ENCODE measurements at regions not wholly inside any gene's neighbourhood (a gene's known extent, or its start where the extent isn't known, plus 50 kb on each side); places are given as distances from the start of the nearest gene placed in this dataset.

DNA sequence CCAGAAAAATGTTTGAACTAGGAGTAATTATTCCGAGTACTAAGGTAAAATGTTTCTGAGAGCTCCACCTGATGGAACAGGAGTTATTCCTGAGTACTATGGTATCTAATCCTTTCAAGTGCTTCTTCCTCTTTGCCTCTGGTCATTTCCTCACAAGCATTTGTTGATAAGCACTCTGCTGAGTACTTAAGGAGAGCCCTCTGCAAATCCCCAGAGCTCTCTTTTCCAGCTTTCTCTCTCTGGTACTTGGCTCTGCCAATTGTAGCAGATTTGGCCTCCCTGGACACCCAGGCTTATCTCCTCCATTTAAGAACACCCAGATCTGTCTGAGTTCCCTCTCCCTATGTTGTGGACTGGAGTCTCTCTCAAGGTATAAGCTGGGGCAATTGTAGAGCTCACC lies 457.0 kb downstream of the MN1 start:
- dilution Hi-C loops (cut with MboI; ENCODE audit: extremely low pct_ligation_motif_present, low sequenced_read_pairs): no loop called here
- H3K4me1 ChIP-seq (ENCODE audit: control insufficient read depth, extremely low read depth, insufficient read depth, low read length): no peaks in the 10 kb centered on the region

DNA sequence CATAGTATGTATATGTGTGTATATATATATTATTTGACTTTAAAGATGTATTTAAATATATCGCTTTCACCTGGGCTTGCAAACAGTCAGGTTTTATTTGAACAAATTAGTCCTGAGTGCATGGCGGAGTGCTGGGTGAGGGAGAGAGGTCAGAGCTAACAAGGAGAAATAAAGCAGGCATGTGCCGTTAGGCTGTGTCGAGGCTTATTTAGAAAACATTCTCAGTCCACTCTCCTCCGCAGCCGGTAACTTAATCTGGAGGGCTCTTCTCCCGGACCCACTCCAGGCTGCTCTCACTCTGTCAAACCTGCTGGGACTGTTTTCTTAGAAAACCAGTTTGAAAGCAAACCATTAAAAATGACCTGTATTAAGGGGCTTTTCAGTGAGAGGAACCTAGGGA lies 455.9 kb downstream of the MN1 start:
- Histone ChIP-seq H3K36me3 (ENCODE audit: control insufficient read depth in 2 of 2, extremely low read depth in 1 of 2, insufficient read depth in 2 of 2, low read length in 2 of 2) (no peaks in the 10 kb centered on the region), H3K9ac (ENCODE audit: control insufficient read depth, extremely low read depth, insufficient read depth, low read length) (no peak overlapping the region), H3K79me2 (ENCODE audit: control insufficient read depth, insufficient read depth, low read length) (no peaks in the 10 kb centered on the region), H3K27me3 (ENCODE audit: control insufficient read depth, extremely low read depth, insufficient read depth, low read length) (no peaks in the 10 kb centered on the region), H3K4me3 (ENCODE audit: control insufficient read depth in 2 of 3, extremely low read depth in 1 of 3, insufficient read depth in 2 of 3, low read depth in 1 of 3, low read length in 3 of 3) (no peak overlapping the region), H3K4me2 (ENCODE audit: control insufficient read depth, extremely low read depth, insufficient read depth, low read depth, low read length) (no peak overlapping the region), H3K27ac (ENCODE audit: control insufficient read depth, insufficient read depth, low read length) (no peak overlapping the region), H3K9me1 (ENCODE audit: control insufficient read depth, extremely low read depth, insufficient read depth, low read length) (no peaks in the 10 kb centered on the region), H2AFZ (ENCODE audit: control insufficient read depth, low read length) (no peak overlapping the region), H4K20me1 (ENCODE audit: control insufficient read depth, extremely low read depth, insufficient read depth, low read length) (no peaks in the 10 kb centered on the region), H3K4me1 (ENCODE audit: control insufficient read depth, extremely low read depth, insufficient read depth, low read length) (no peaks in the 10 kb centered on the region), H3K9me3 (ENCODE audit: control insufficient read depth, low read depth, low read length) (no peaks in the 10 kb centered on the region)
- DNase-seq (ENCODE audit: low read depth, low spot score) (no peak), FAIRE-seq (no peak)
- TF ChIP-seq EZH2 (IDR thresholded peaks at IDR 0.05; ENCODE audit: low read length): no peak
- TF ChIP-seq, protein P1, sequence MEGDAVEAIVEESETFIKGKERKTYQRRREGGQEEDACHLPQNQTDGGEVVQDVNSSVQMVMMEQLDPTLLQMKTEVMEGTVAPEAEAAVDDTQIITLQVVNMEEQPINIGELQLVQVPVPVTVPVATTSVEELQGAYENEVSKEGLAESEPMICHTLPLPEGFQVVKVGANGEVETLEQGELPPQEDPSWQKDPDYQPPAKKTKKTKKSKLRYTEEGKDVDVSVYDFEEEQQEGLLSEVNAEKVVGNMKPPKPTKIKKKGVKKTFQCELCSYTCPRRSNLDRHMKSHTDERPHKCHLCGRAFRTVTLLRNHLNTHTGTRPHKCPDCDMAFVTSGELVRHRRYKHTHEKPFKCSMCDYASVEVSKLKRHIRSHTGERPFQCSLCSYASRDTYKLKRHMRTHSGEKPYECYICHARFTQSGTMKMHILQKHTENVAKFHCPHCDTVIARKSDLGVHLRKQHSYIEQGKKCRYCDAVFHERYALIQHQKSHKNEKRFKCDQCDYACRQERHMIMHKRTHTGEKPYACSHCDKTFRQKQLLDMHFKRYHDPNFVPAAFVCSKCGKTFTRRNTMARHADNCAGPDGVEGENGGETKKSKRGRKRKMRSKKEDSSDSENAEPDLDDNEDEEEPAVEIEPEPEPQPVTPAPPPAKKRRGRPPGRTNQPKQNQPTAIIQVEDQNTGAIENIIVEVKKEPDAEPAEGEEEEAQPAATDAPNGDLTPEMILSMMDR (optimal IDR thresholded peaks at IDR 0.05 in 1 of 3, IDR thresholded peaks at IDR 0.05 in 1 of 3, conservative IDR thresholded peaks at IDR 0.05 in 1 of 3; ENCODE audit: extremely low read depth in 1 of 3, insufficient read depth in 2 of 3, low read length in 3 of 3): no peak
- dilution Hi-C loops (cut with MboI; ENCODE audit: extremely low pct_ligation_motif_present, low sequenced_read_pairs): no loop called here

More for the DNA sequence above, 457.0 kb downstream of the MN1 start:
- H3K9me3 ChIP-seq (ENCODE audit: control insufficient read depth, low read depth, low read length): no peaks in the 10 kb centered on the region
- H3K27me3 ChIP-seq (ENCODE audit: control insufficient read depth, extremely low read depth, insufficient read depth, low read length): no peaks in the 10 kb centered on the region
- DNase-seq (ENCODE audit: low read depth, low spot score) (no peak), FAIRE-seq (no peak)
- no peak overlapping the region for H3K27ac ChIP-seq (ENCODE audit: control insufficient read depth, insufficient read depth, low read length)
- TF ChIP-seq, protein P1 (optimal IDR thresholded peaks at IDR 0.05 in 1 of 3, IDR thresholded peaks at IDR 0.05 in 1 of 3, conservative IDR thresholded peaks at IDR 0.05 in 1 of 3; ENCODE audit: extremely low read depth in 1 of 3, insufficient read depth in 2 of 3, low read length in 3 of 3): no peak
- TF ChIP-seq EZH2 (IDR thresholded peaks at IDR 0.05; ENCODE audit: low read length): no peak
- no peaks in the 10 kb centered on the region for H3K9me1 ChIP-seq (ENCODE audit: control insufficient read depth, extremely low read depth, insufficient read depth, low read length)
- no peaks in the 10 kb centered on the region for H3K79me2 ChIP-seq (ENCODE audit: control insufficient read depth, insufficient read depth, low read length)
- no peak overlapping the region for H3K4me2 ChIP-seq (ENCODE audit: control insufficient read depth, extremely low read depth, insufficient read depth, low read depth, low read length)
- no peak overlapping the region for H3K4me3 ChIP-seq (ENCODE audit: control insufficient read depth in 2 of 3, extremely low read depth in 1 of 3, insufficient read depth in 2 of 3, low read depth in 1 of 3, low read length in 3 of 3)
- no peak overlapping the region for H3K9ac ChIP-seq (ENCODE audit: control insufficient read depth, extremely low read depth, insufficient read depth, low read length)
- no peaks in the 10 kb centered on the region for H3K36me3 ChIP-seq (ENCODE audit: control insufficient read depth in 2 of 2, extremely low read depth in 1 of 2, insufficient read depth in 2 of 2, low read length in 2 of 2)
- H4K20me1 ChIP-seq (ENCODE audit: control insufficient read depth, extremely low read depth, insufficient read depth, low read length): no peaks in the 10 kb centered on the region
- H2AFZ ChIP-seq (ENCODE audit: control insufficient read depth, low read length): no peak overlapping the region

All from keratinocyte (primary cell).